GM12878 (cell line): ENCODE measurements at regions not wholly inside any gene's neighbourhood (a gene's known extent, or its start where the extent isn't known, plus 50 kb on each side); places are given as distances from the start of the nearest gene placed in this dataset.

ENCODE experiments used
- ATAC-seq: fragments of 200-7000 bp; cut with Tn5 transposase; 3 replicates; pipeline ENCODE4 v1.9.1; 2020; ENCODE audit warnings: mild to moderate bottlenecking, moderate library complexity
- BruUV-seq: library from RNA; stranded (reverse); fragments of 400-500 nt; replicated peaks from 2 replicates; lab custom pipeline; 2021; lab: Mats Ljungman, UMichigan
- CTCF ChIA-PET: fragments of 300-600 bp; sonication (Branson Sonifier 250); formaldehyde crosslinking; extraction: SDS; loops from one replicate; lab custom pipeline; 2021; ENCODE audit warnings: inconsistent platforms; lab: Yijun Ruan, JAX
- POLR2A ChIA-PET: fragments of 350-600 bp; formaldehyde crosslinking; extraction: SDS; loops from one replicate; lab custom pipeline; 2021; ENCODE audit warnings: inconsistent platforms; lab: Charles Lee
- RAD21 ChIA-PET: fragments of 300-600 bp; sonication (Branson Sonifier 250); formaldehyde crosslinking; loops from one replicate; lab custom pipeline; 2023; ENCODE audit warnings: antibody characterized with exemption; ENCODE audit not compliant: unreplicated experiment; lab: Charles Lee
- SMC1A ChIA-PET: fragments of 300-600 bp; sonication (Branson Sonifier 250); formaldehyde crosslinking; loops from one replicate; lab custom pipeline; 2023; ENCODE audit not compliant: unreplicated experiment, uncharacterized antibody; lab: Charles Lee
- DNase-seq: peaks from one replicate; pipeline ENCODE4 v3.0.0-alpha.2; 2011; ENCODE audit warnings: low read depth, low spot score
- FAIRE-seq: peaks from 3 replicates; lab custom pipeline; 2011; peaks lifted over from hg19 to GRCh38; lab: Jason Lieb, UNC
- H2AFZ ChIP-seq: 2 replicates; pipeline ENCODE4 v1.6.0; 2011; ENCODE audit warnings: low read depth, low read length, control low read depth; ENCODE audit not compliant: control insufficient read depth
- H3K27ac ChIP-seq: 2 replicates; pipeline ENCODE4 v1.5.1; 2011; ENCODE audit warnings: control low read depth; ENCODE audit not compliant: control insufficient read depth, insufficient read depth
- H3K27me3 ChIP-seq, 2 experiments: replicated peaks in 1 of 2; 2 replicates each; pipeline versions ENCODE4 v1.6.0 to v1.6.1; 2011; ENCODE audit warnings: low read length in 1 of 2; ENCODE audit not compliant: control insufficient read depth in 2 of 2, insufficient read depth in 2 of 2
- H3K36me3 ChIP-seq, 2 experiments: 2 replicates each; pipeline ENCODE4 v1.5.1; 2011; ENCODE audit warnings: low read length in 1 of 2; ENCODE audit not compliant: control insufficient read depth in 2 of 2, insufficient read depth in 2 of 2
- H3K4me1 ChIP-seq: 2 replicates; pipeline ENCODE4 v1.6.1; 2011; ENCODE audit warnings: mild to moderate bottlenecking, low read length, moderate library complexity, mixed read lengths; ENCODE audit not compliant: control insufficient read depth, insufficient read depth
- H3K4me2 ChIP-seq: 2 replicates; pipeline ENCODE4 v1.6.0; 2011; ENCODE audit warnings: control low read depth; ENCODE audit not compliant: control insufficient read depth, insufficient read depth
- H3K4me3 ChIP-seq: fragments of 200-600 bp; sonication (generic); 2 replicates; pipeline ENCODE4 v1.5.1; 2016
- H3K79me2 ChIP-seq: 2 replicates; pipeline ENCODE4 v1.6.0; 2011; ENCODE audit warnings: low read length; ENCODE audit not compliant: control insufficient read depth, insufficient read depth
- H3K9ac ChIP-seq: 2 replicates; pipeline ENCODE4 v1.8.0; 2011; ENCODE audit warnings: low read length, control low read depth, mixed read lengths; ENCODE audit not compliant: control insufficient read depth, insufficient read depth
- H3K9me3 ChIP-seq: replicated peaks from 3 replicates; pipeline ENCODE4 v1.5.1; 2011; ENCODE audit warnings: mild to moderate bottlenecking, low read length; ENCODE audit not compliant: control insufficient read depth, insufficient read depth
- H4K20me1 ChIP-seq: 2 replicates; pipeline ENCODE4 v1.6.0; 2011; ENCODE audit not compliant: control insufficient read depth, insufficient read depth
- BCL11A ChIP-seq: IDR thresholded peaks from 2 replicates; pipeline ENCODE4 v1.6.1; 2011; ENCODE audit warnings: low read depth, low read length
- CBX5 ChIP-seq: sonication (generic); IDR thresholded peaks from 2 replicates; pipeline ENCODE4 v1.6.1; 2016; ENCODE audit warnings: low read depth, moderate library complexity, mild to moderate bottlenecking, inconsistent platforms
- ESRRA ChIP-seq: IDR thresholded peaks from 2 replicates; pipeline ENCODE4 v1.6.1; 2012; ENCODE audit warnings: mild to moderate bottlenecking, low read length, improper control_type of control experiment
- FOXK2 ChIP-seq: fragments of 450-650 bp; IDR thresholded peaks from 2 replicates; pipeline ENCODE4 v1.6.1; 2017; ENCODE audit warnings: mild to moderate bottlenecking, moderate library complexity
- IRF5 ChIP-seq: fragments of 450-650 bp; IDR thresholded peaks from 2 replicates; pipeline ENCODE4 v1.6.1; 2017; ENCODE audit warnings: borderline replicate concordance
- NFXL1 ChIP-seq: fragments of 450-650 bp; IDR thresholded peaks from 2 replicates; pipeline ENCODE4 v1.6.1; 2017; ENCODE audit warnings: antibody characterized with exemption, mild to moderate bottlenecking, borderline replicate concordance
- NR2F1 ChIP-seq: fragments of 450-650 bp; conservative IDR thresholded peaks from 2 replicates; pipeline ENCODE4 v1.6.1; 2017; ENCODE audit warnings: mild to moderate bottlenecking
- PBX3 ChIP-seq: IDR thresholded peaks from 2 replicates; pipeline ENCODE4 v1.6.1; 2011; ENCODE audit warnings: mild to moderate bottlenecking, low read depth, low read length, moderate library complexity; ENCODE audit not compliant: insufficient replicate concordance
- SMAD5 ChIP-seq: IDR thresholded peaks from 2 replicates; pipeline ENCODE4 v1.6.1; 2016; ENCODE audit warnings: antibody characterized with exemption, low read depth
- ZNF622 ChIP-seq: fragments of 450-650 bp; IDR thresholded peaks from 2 replicates; pipeline ENCODE4 v1.6.1; 2017; ENCODE audit warnings: mild to moderate bottlenecking, inconsistent platforms
- WGBS: methylation state at CpG from one replicate; pipeline ENCODE4 v1.1.6; 2016; ENCODE audit warnings: low lambda C conversion rate; ENCODE audit not compliant: insufficient replicate concordance, insufficient coverage; ENCODE audit errors: missing lambda C conversion rate; 5-methylcytosine and 5-hydroxymethylcytosine counted together
- in situ Hi-C: fragments of 300-500 bp; cut with MboI; formaldehyde crosslinking; loops from 9 replicates; pipeline ENCODE4 v1.14.3; 2018; ENCODE audit warnings: mixed read lengths
- intact Hi-C: fragments of 100-400 bp; cut with micrococcal nuclease; formaldehyde crosslinking; loops from one replicate; pipeline ENCODE4 v1.14.2; 2022; ENCODE audit not compliant: unreplicated experiment
- TF ChIP-seq, protein P1 (sequence below): fragments of 150-350 bp; IDR thresholded peaks from 2 replicates; pipeline ENCODE4 v1.6.1; 2014; ENCODE audit warnings: mild to moderate bottlenecking, low read depth, low read length

- in situ Hi-C loops (no loop called here), intact Hi-C loops (no loop called here)
- no peak for DNase-seq
- no peaks in the 10 kb centered on the region for H3K36me3 ChIP-seq
- no peaks in the 10 kb centered on the region for H3K9me3 ChIP-seq
- no peak overlapping the region for H2AFZ ChIP-seq
- no peak for ATAC-seq
- no peak overlapping the region for H3K27ac ChIP-seq
- POLR2A ChIA-PET = no interaction called here
- H3K79me2 ChIP-seq = no peaks in the 10 kb centered on the region
- H3K4me2 ChIP-seq = no peak overlapping the region
- no peaks in the 10 kb centered on the region for H3K4me1 ChIP-seq
- no peak for FAIRE-seq
- SMC1A ChIA-PET = no interaction called here
- H3K27me3 ChIP-seq = no peaks in the 10 kb centered on the region
- RAD21 ChIA-PET = no interaction called here
- no TSS peak for BruUV-seq
- H3K9ac ChIP-seq = no peak overlapping the region
- TF ChIP-seq NR2F1 = no peak
- WGBS = 81% methylated on average over 19 of the region's 19 CpGs
- H4K20me1 ChIP-seq = no peaks in the 10 kb centered on the region
- H3K4me3 ChIP-seq = no peak overlapping the region
- CTCF ChIA-PET = no interaction called here
These were observed 94.0 kb upstream of the SHOX start for GRCh38 chrX:536616-537015.

GRCh38 chrX:537151-537550 lies 93.4 kb upstream of the SHOX start:
- WGBS = 69% methylated on average over 18 of the region's 18 CpGs
- intact Hi-C loops (no loop called here), in situ Hi-C loops (no loop called here)
- ChIA-PET SMC1A (no interaction called here), RAD21 (no interaction called here), CTCF (no interaction called here), POLR2A (no interaction called here)
- Histone ChIP-seq H3K9me3 (no peaks in the 10 kb centered on the region; the same call in 2 of the 3 replicates), H3K27ac (no peak overlapping the region), H3K4me1 (no peaks in the 10 kb centered on the region), H3K79me2 (no peaks in the 10 kb centered on the region), H4K20me1 (no peaks in the 10 kb centered on the region), H3K27me3 (no peaks in the 10 kb centered on the region), H3K4me3 (no peak overlapping the region), H3K4me2 (no peak overlapping the region), H3K36me3 (no peaks in the 10 kb centered on the region), H2AFZ (no peak overlapping the region), H3K9ac (no peak overlapping the region)
- no TSS peak for BruUV-seq
- TF ChIP-seq NFXL1 (no peak), ESRRA (no peak), BCL11A (no peak), ZNF622 (no peak), CBX5 (no peak), SMAD5 (no peak), PBX3 (no peak), FOXK2 (no peak), IRF5 (no peak)
- TF ChIP-seq, protein P1, sequence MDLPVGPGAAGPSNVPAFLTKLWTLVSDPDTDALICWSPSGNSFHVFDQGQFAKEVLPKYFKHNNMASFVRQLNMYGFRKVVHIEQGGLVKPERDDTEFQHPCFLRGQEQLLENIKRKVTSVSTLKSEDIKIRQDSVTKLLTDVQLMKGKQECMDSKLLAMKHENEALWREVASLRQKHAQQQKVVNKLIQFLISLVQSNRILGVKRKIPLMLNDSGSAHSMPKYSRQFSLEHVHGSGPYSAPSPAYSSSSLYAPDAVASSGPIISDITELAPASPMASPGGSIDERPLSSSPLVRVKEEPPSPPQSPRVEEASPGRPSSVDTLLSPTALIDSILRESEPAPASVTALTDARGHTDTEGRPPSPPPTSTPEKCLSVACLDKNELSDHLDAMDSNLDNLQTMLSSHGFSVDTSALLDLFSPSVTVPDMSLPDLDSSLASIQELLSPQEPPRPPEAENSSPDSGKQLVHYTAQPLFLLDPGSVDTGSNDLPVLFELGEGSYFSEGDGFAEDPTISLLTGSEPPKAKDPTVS = no peak
- ATAC-seq (no peak), DNase-seq (no peak), FAIRE-seq (no peak)
